ENCODE measurements at regions not wholly inside any gene's neighbourhood (a gene's known extent, or its start where the extent isn't known, plus 50 kb on each side); places are given as distances from the start of the nearest gene placed in this dataset.
"Not testable (repeated sequence)": the region's sequence is repeated elsewhere in the genome, so short reads cannot be mapped to it uniquely, and the experiment has no call there.

- Histone ChIP-seq H3K27ac (ENCODE audit: low read depth, low read length) (no peak overlapping the region), H3K4me1 (ENCODE audit: control insufficient read depth in 5 of 5, insufficient read depth in 5 of 5, low read length in 5 of 5) (no peaks in the 10 kb centered on the region), H3K36me3 (ENCODE audit: control insufficient read depth in 5 of 5, insufficient read depth in 5 of 5, low read length in 5 of 5) (no peaks in the 10 kb centered on the region)
These were observed 57.7 kb downstream of the SOX3 start for GRCh38 chrX:140447150-140447549.

DNA sequence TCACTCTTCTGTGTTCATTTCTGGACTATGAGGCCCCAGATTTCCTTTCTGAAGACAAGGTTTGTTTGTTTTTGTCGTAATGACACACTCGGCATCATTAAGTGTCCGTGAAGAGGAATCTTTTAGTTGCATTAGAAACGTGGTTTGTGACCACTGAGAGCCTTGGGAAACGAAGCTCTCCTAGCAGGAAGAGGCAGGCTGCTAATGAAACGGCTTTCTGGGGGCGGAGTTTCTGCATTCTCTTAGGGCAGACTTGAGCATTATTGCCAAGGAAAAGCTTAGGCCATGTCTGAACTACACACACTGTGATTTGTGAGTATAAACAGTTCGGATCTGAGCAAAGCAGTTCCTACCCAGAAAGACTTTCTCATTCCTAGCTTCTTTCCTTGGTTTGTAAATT, 64.0 kb downstream of the SOX3 start:
- Histone ChIP-seq H3K9me3 (ENCODE audit: control insufficient read depth in 5 of 5, low read length in 5 of 5) (no peaks in the 10 kb centered on the region), H3K27ac (ENCODE audit: low read depth, low read length) (no peak overlapping the region), H3K4me3 (ENCODE audit: low read depth in 1 of 5, low read length in 5 of 5) (no peak overlapping the region), H3K4me1 (ENCODE audit: control insufficient read depth in 5 of 5, insufficient read depth in 5 of 5, low read length in 5 of 5) (no peaks in the 10 kb centered on the region), H3K36me3 (ENCODE audit: control insufficient read depth in 5 of 5, insufficient read depth in 5 of 5, low read length in 5 of 5) (no peaks in the 10 kb centered on the region), H3K27me3 (ENCODE audit: control insufficient read depth in 5 of 5, insufficient read depth in 4 of 5, low read length in 5 of 5) (peaks cover 3 to 19% (median 9%) of the 10 kb centered on the region in 5 donors), H3K9ac (ENCODE audit: low read length in 5 of 5) (no peak overlapping the region)

More at GRCh38 chrX:140447150-140447549, 57.7 kb downstream of the SOX3 start:
- Histone ChIP-seq H3K27me3 (ENCODE audit: control insufficient read depth in 5 of 5, insufficient read depth in 4 of 5, low read length in 5 of 5) (peaks cover 2 to 10% (median 4%) of the 10 kb centered on the region in 5 donors), H3K9me3 (ENCODE audit: control insufficient read depth in 5 of 5, low read length in 5 of 5) (peaks cover 0 to 3% (median 0%) of the 10 kb centered on the region in 5 donors), H3K4me3 (ENCODE audit: low read depth in 1 of 5, low read length in 5 of 5) (no peak overlapping the region), H3K9ac (ENCODE audit: low read length in 5 of 5) (no peak overlapping the region)

- H3K27me3 ChIP-seq (ENCODE audit: control insufficient read depth in 5 of 5, insufficient read depth in 4 of 5, low read length in 5 of 5), result peaks cover 9 to 25% (median 12%) of the 10 kb centered on the region in 5 donors
- H3K36me3 ChIP-seq (ENCODE audit: control insufficient read depth in 5 of 5, insufficient read depth in 5 of 5, low read length in 5 of 5), result no peaks in the 10 kb centered on the region
- H3K4me3 ChIP-seq (ENCODE audit: low read depth in 1 of 5, low read length in 5 of 5), result no peak overlapping the region
- H3K9me3 ChIP-seq (ENCODE audit: control insufficient read depth in 5 of 5, low read length in 5 of 5), result no peaks in the 10 kb centered on the region
- H3K9ac ChIP-seq (ENCODE audit: low read length in 5 of 5), result peak overlapping the region in 1 of 5 donors; percentile 13
- H3K27ac ChIP-seq (ENCODE audit: low read depth, low read length), result no peak overlapping the region
- H3K4me1 ChIP-seq (ENCODE audit: control insufficient read depth in 5 of 5, insufficient read depth in 5 of 5, low read length in 5 of 5), result no peaks in the 10 kb centered on the region
These were observed 65.4 kb downstream of the SOX3 start for GRCh38 chrX:140439476-140439875.

- H3K4me1 ChIP-seq (ENCODE audit: control insufficient read depth in 5 of 5, insufficient read depth in 5 of 5, low read length in 5 of 5), result peaks cover 0 to 20% (median 17%) of the 10 kb centered on the region in 5 donors
- no peak overlapping the region for H3K4me3 ChIP-seq (ENCODE audit: low read depth in 1 of 5, low read length in 5 of 5)
- H3K9me3 ChIP-seq (ENCODE audit: control insufficient read depth in 5 of 5, low read length in 5 of 5), result no peaks in the 10 kb centered on the region
- no peak overlapping the region for H3K9ac ChIP-seq (ENCODE audit: low read length in 5 of 5)
- H3K27me3 ChIP-seq (ENCODE audit: control insufficient read depth in 5 of 5, insufficient read depth in 4 of 5, low read length in 5 of 5), result peaks cover 6 to 16% (median 14%) of the 10 kb centered on the region in 5 donors
- no peaks in the 10 kb centered on the region for H3K36me3 ChIP-seq (ENCODE audit: control insufficient read depth in 5 of 5, insufficient read depth in 5 of 5, low read length in 5 of 5)
- H3K27ac ChIP-seq (ENCODE audit: low read depth, low read length), result no peak overlapping the region
These were observed 70.5 kb downstream of the SOX3 start for GRCh38 chrX:140434347-140434746.

DNA sequence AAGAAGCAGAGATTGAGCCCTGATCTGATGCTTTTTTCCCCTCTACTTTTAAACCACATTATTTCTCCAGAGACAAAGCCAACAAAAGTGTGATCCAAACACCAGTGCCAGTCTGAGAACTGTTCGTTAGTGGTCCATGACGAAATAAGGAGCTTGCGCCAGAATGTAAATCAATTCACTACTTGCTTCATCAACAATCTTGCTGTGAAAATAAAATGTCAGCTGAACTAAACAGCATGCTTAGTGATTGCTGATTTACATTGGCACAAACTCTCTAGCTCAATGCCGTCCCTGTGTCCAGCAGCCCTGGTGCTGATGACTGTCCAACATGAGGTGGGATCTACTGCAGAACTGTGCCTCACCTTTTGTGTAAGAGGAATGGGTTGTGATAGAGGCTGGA, 71.3 kb downstream of the SOX3 start:
- Histone ChIP-seq H3K4me3 (ENCODE audit: low read depth in 1 of 5, low read length in 5 of 5) (no peak overlapping the region), H3K9ac (ENCODE audit: low read length in 5 of 5) (no peak overlapping the region), H3K4me1 (ENCODE audit: control insufficient read depth in 5 of 5, insufficient read depth in 5 of 5, low read length in 5 of 5) (peaks cover 0 to 20% (median 17%) of the 10 kb centered on the region in 5 donors), H3K27me3 (ENCODE audit: control insufficient read depth in 5 of 5, insufficient read depth in 4 of 5, low read length in 5 of 5) (peaks cover 4 to 11% (median 10%) of the 10 kb centered on the region in 5 donors), H3K27ac (ENCODE audit: low read depth, low read length) (no peak overlapping the region), H3K9me3 (ENCODE audit: control insufficient read depth in 5 of 5, low read length in 5 of 5) (no peaks in the 10 kb centered on the region), H3K36me3 (ENCODE audit: control insufficient read depth in 5 of 5, insufficient read depth in 5 of 5, low read length in 5 of 5) (no peaks in the 10 kb centered on the region)

GRCh38 chrX:140432346-140433175, 72.3 kb downstream of the SOX3 start:
- Histone ChIP-seq H3K36me3 (ENCODE audit: control insufficient read depth in 5 of 5, insufficient read depth in 5 of 5, low read length in 5 of 5) (no peaks in the 10 kb centered on the region), H3K27ac (ENCODE audit: low read depth, low read length) (no peak overlapping the region), H3K27me3 (ENCODE audit: control insufficient read depth in 5 of 5, insufficient read depth in 4 of 5, low read length in 5 of 5) (peaks cover 4 to 11% (median 8%) of the 10 kb centered on the region in 5 donors), H3K4me1 (ENCODE audit: control insufficient read depth in 5 of 5, insufficient read depth in 5 of 5, low read length in 5 of 5) (peaks cover 0 to 20% (median 17%) of the 10 kb centered on the region in 5 donors), H3K4me3 (ENCODE audit: low read depth in 1 of 5, low read length in 5 of 5) (peak overlapping the region in 1 of 5 donors; percentile 1), H3K9me3 (ENCODE audit: control insufficient read depth in 5 of 5, low read length in 5 of 5) (no peaks in the 10 kb centered on the region), H3K9ac (ENCODE audit: low read length in 5 of 5) (no peak overlapping the region)

DNA sequence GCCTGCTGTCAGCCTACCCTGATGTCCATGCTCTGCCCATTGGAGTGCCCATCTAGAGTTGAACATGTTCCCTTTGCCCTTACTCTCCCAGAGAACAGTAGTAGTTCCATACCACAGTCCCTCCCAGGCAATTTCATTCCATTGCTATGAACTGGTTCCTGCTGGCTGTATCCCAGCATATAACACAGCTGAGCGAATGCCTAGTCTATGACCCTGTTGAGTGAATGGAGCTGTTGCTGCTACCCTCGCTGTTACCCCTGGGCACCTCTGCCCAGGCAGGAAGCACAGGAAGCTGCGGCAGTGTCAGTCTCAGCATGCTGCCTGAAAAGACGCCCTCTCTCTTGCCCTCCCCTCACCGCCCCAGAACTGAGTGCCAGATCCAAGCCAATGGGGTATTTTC, 73.3 kb downstream of the SOX3 start:
- H3K9me3 ChIP-seq (ENCODE audit: control insufficient read depth in 5 of 5, low read length in 5 of 5), result no peaks in the 10 kb centered on the region
- peaks cover 4 to 11% (median 8%) of the 10 kb centered on the region in 5 donors for H3K27me3 ChIP-seq (ENCODE audit: control insufficient read depth in 5 of 5, insufficient read depth in 4 of 5, low read length in 5 of 5)
- H3K9ac ChIP-seq (ENCODE audit: low read length in 5 of 5), result no peak overlapping the region
- H3K4me3 ChIP-seq (ENCODE audit: low read depth in 1 of 5, low read length in 5 of 5), result no peak overlapping the region
- H3K4me1 ChIP-seq (ENCODE audit: control insufficient read depth in 5 of 5, insufficient read depth in 5 of 5, low read length in 5 of 5), result peaks cover 0 to 20% (median 17%) of the 10 kb centered on the region in 5 donors
- no peaks in the 10 kb centered on the region for H3K36me3 ChIP-seq (ENCODE audit: control insufficient read depth in 5 of 5, insufficient read depth in 5 of 5, low read length in 5 of 5)
- no peak overlapping the region for H3K27ac ChIP-seq (ENCODE audit: low read depth, low read length)

GRCh38 chrX:140425712-140426395, 79.0 kb downstream of the SOX3 start:
- H3K4me1 ChIP-seq (ENCODE audit: control insufficient read depth in 5 of 5, insufficient read depth in 5 of 5, low read length in 5 of 5), result no peaks in the 10 kb centered on the region
- no peak overlapping the region for H3K9ac ChIP-seq (ENCODE audit: low read length in 5 of 5)
- no peaks in the 10 kb centered on the region for H3K36me3 ChIP-seq (ENCODE audit: control insufficient read depth in 5 of 5, insufficient read depth in 5 of 5, low read length in 5 of 5)
- peaks cover 0 to 13% (median 0%) of the 10 kb centered on the region in 5 donors for H3K27me3 ChIP-seq (ENCODE audit: control insufficient read depth in 5 of 5, insufficient read depth in 4 of 5, low read length in 5 of 5)
- H3K4me3 ChIP-seq (ENCODE audit: low read depth in 1 of 5, low read length in 5 of 5), result no peak overlapping the region
- no peak overlapping the region for H3K27ac ChIP-seq (ENCODE audit: low read depth, low read length)
- no peaks in the 10 kb centered on the region for H3K9me3 ChIP-seq (ENCODE audit: control insufficient read depth in 5 of 5, low read length in 5 of 5)

DNA sequence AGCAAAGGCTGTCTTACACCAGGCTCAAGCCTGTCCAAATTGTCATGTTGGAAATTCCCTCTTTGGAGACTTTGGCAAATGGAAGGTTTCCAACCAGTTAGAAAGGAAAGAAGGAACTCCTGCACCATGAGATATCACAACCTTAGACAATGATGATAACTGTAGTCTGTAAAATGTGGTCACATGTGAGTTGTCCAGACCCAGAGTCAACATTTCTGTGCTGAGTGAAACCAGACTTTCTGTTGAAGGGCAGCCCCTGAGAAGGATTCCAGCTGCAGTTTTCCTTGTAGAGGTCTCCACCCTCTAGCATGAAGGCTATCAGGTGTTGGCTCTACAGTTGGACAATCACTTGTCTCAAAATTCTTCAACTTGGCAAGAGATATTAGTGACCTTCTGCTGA, 82.4 kb downstream of the SOX3 start:
- Histone ChIP-seq H3K4me3 (ENCODE audit: low read depth in 1 of 5, low read length in 5 of 5) (no peak overlapping the region), H3K9me3 (ENCODE audit: control insufficient read depth in 5 of 5, low read length in 5 of 5) (no peaks in the 10 kb centered on the region), H3K27me3 (ENCODE audit: control insufficient read depth in 5 of 5, insufficient read depth in 4 of 5, low read length in 5 of 5) (peaks cover 0 to 9% (median 0%) of the 10 kb centered on the region in 5 donors), H3K9ac (ENCODE audit: low read length in 5 of 5) (no peak overlapping the region), H3K4me1 (ENCODE audit: control insufficient read depth in 5 of 5, insufficient read depth in 5 of 5, low read length in 5 of 5) (no peaks in the 10 kb centered on the region), H3K27ac (ENCODE audit: low read depth, low read length) (no peak overlapping the region), H3K36me3 (ENCODE audit: control insufficient read depth in 5 of 5, insufficient read depth in 5 of 5, low read length in 5 of 5) (no peaks in the 10 kb centered on the region)

GRCh38 chrX:140402131-140402530, 102.7 kb downstream of the SOX3 start:
- H3K27me3 ChIP-seq (ENCODE audit: control insufficient read depth in 5 of 5, insufficient read depth in 4 of 5, low read length in 5 of 5); H3K4me3 ChIP-seq (ENCODE audit: low read depth in 1 of 5, low read length in 5 of 5); H3K4me1 ChIP-seq (ENCODE audit: control insufficient read depth in 5 of 5, insufficient read depth in 5 of 5, low read length in 5 of 5); H3K36me3 ChIP-seq (ENCODE audit: control insufficient read depth in 5 of 5, insufficient read depth in 5 of 5, low read length in 5 of 5); H3K9ac ChIP-seq (ENCODE audit: low read length in 5 of 5); H3K27ac ChIP-seq (ENCODE audit: low read depth, low read length): not testable (repeated sequence)
- peaks cover 0 to 46% (median 21%) of the 10 kb centered on the region in 5 donors for H3K9me3 ChIP-seq (ENCODE audit: control insufficient read depth in 5 of 5, low read length in 5 of 5)

All from subcutaneous abdominal adipose tissue (tissue), 5 donors.